HG03103 (cell line): ENCODE measurements at regions not wholly inside any gene's neighbourhood (a gene's known extent, or its start where the extent isn't known, plus 50 kb on each side); places are given as distances from the start of the nearest gene placed in this dataset.
"Not testable (repeated sequence)": the region's sequence is repeated elsewhere in the genome, so short reads cannot be mapped to it uniquely, and the experiment has no call there.

Experiments used
- ATAC-seq: cut with Tn5 transposase; IDR thresholded peaks from one replicate; pipeline ENCODE4 v1.9.1; 2021; ENCODE audit warnings: low read depth; ENCODE audit not compliant: unreplicated experiment

DNA sequence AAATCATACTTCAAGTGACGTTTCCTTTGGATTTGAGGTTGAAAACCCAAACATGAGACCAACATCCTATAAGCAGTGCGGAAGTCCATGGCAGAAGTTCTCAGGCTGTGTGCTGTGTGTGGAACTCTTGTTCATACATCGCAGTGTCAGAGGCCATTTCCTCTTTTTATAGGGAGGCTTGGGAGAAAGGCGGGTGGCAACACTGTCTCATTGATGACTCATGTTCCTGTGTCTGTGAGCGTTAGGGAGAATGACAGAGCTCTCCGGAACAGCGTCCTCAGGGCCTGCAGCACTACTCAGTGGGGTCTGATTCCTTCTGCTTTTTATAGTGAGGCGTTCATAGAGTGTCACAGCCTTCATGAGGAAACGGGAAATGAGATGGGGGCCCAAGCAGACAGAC is 98.8 kb upstream of the BASP1 start:
- peak; percentile 95 for ATAC-seq

- ATAC-seq: no peak
Observed at GRCh38 chr5:17120209-17120608, 97.2 kb upstream of the BASP1 start.

- no peak for ATAC-seq
Observed at GRCh38 chr5:17121776-17122175, 95.7 kb upstream of the BASP1 start.

DNA sequence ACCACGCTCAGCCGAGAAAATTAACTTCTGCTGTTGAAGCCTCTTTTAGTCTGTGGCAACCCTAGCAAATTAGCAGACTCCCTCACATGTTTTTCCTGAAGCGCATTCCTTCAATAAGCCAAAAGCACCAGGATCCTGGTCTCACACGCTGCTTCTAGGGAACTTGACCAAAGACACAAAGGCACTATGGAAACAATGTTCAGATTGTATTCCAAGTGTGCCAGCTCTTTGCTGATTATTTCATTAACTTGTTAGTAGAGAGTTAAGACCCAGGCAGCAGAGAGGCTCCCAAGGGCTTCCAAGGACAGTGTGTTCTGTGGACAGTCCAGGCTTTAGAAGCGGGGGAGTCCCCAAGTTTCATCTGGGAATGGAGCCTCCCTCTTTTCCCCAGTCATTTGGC is 94.4 kb upstream of the BASP1 start:
- no peak for ATAC-seq

DNA sequence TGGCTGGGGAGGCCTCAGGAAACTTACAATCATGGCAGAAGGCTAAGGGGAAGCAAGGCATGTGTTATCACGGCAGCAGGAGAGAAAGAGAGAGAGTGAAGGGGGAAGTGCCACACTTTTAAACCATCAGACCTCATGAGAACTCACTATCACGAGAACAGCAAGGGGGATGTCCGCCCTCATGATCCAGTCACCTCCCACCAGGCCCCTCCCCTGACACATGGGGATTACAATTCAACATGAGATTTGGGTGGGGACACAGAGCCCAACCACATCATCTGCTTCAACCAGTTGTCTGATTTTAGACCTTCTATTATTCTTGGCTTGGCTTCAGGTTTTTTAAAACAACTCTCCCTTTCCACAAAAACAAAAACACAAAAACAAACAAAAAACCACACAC is 93.7 kb upstream of the BASP1 start:
- ATAC-seq: not testable (repeated sequence)

DNA sequence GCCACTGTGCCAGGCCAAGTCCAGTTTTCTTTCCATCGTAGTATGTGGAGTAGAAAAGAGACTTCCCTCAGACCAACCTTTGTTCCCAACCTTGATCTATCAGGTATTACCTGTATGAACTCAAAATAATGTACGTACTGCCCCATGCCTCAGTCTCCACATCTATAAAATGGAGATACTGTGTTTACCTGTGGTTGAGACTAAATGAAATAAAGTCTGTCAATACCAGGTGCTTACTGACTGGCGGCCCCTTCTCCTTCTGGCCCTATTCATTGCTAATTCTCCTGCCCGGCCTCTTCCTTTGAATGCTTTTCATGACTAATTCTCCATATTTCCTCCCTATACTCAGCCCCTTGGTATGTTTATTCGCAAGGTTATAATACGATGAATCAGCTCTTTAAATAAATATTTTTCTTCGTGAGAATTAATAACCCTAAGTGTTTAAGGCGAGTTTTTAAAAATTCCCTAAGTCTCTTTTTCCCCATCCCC is 89.6 kb upstream of the BASP1 start:
- ATAC-seq: no peak

- ATAC-seq: no peak
Observed at GRCh38 chr5:17129093-17129849, 88.2 kb upstream of the BASP1 start.

- ATAC-seq: not testable (repeated sequence)
Observed at GRCh38 chr5:17130302-17130701, 87.1 kb upstream of the BASP1 start.

DNA sequence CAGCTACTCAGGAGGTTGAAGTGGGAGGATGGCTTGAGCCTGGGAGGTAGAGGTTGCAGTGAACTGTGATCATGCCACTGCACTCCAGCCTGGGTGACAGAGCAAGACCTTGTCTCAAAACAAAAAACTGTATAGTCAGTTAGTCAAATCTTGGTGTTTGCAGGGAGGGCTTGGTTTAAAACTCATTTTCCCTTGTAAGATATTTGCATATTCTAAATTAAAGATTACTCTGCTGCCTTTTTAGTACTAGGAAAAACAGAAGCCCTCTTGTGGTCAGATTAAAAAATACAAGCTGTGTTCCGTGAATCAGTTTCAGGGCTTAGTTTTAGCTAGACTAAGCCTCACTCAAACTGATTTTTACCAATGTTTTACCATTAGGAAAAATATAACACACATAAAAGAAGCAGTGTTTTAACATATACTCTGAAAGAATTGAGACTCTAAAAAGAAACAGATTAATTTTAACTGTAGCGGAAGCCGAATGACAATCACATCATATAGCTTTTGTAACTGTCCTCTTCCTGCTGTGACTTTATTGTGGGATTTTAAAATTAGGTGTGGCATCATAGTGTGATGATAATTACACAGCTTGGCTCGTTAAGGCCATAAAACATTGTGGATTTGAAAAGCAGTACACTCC is 84.9 kb upstream of the BASP1 start:
- ATAC-seq: peak; percentile 56

GRCh38 chr5:17135050-17135449 is 82.4 kb upstream of the BASP1 start:
- ATAC-seq: no peak

DNA sequence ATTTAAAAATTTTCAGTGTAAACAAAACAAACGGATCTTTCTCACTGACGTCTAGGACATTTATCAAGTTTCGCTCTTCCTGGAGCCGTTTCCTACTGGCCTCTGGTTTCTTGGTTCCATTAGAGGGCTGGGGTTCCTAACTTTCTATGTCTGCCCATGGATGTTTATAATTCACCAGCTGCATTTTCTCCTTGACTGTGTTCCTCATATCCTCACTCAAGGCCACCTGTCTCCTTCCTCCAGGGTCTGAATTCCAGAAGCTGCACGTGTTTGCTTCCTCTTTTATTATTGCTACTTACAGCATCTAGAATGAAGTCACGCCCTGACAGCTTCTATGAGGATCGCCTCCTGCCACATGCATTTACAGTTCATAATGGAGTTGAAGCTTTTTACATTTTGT is 74.1 kb upstream of the BASP1 start:
- ATAC-seq: no peak

GRCh38 chr5:17146280-17146841 is 71.1 kb upstream of the BASP1 start:
- ATAC-seq: no peak

DNA sequence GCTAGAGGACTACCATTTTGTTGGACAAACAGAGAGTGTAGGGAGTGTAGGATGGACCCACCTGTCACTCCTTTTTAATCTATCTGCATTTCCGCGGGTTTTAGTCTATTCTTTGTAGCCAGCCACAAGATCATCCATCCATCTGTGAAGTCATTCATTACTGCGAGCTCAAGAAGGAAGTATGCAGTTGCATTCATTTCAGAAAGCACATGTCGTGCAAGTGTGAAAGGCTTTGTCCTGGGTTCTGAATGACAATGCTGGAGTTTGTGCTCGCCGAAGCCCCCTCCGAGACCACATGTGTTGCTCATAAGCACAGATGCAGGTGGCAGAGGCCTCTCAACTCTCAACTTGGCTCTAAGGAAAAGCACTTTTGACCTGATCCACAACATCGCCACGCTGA is 70.3 kb upstream of the BASP1 start:
- ATAC-seq: no peak

- no peak for ATAC-seq
Observed at GRCh38 chr5:17147617-17148016, 69.8 kb upstream of the BASP1 start.

DNA sequence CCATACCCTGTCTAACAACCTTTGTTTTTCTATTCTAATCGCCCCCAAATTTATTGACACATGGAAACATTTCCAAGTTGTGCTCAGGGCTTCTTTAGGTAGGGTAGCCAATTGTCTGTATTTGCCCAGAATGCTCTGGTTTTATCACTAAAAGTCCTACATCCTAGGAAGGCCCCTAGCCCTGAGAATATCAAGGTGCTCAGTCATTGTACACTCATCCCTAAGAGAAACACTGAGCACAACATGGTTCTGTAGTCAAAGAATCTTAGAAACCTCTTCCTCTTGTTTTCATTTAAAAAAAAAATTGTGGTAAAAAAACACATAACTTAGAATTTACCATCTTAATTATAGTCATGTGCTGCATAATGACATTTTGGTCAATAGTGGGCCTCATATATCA is 69.0 kb upstream of the BASP1 start:
- no peak for ATAC-seq

DNA sequence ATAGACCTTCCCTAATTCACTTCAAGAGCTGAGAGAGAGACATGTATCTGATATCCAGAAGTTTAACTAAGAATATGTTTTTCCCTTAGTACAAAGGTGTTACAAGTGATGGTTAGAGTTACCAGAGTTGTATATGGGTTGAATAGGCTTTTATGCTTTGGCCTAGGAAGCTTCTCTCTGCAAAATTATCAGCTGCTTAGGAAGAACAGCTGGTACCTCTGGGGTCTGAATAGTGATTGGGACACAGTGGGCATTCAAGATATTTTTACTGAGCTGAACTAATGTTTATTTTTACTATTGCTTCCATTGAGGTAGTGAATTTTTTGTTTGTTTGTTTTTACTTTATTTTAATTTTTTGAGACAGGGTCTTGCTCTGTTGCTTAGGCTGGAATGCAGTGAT is 67.6 kb upstream of the BASP1 start:
- ATAC-seq: no peak

GRCh38 chr5:17150531-17150930 is 66.9 kb upstream of the BASP1 start:
- ATAC-seq: no peak

DNA sequence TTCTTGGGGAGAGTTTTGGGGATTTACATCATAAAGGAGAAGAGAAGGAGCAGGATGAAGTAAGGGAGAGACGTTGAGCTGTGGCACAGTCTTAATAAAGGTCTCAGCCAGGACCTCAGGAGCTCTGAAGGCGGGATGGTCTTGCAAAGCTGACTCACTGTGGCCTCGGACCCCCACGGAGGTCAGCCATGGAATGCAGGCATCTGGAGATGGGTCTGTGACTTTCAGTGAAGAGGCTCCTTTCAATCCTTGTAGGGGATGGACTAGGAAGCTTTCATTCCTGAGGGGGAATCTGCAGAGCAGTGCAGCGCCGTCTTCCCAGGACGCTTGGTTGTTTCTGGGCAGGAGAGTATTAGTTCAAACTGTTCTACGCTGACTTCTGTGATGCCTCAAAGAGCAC is 65.7 kb upstream of the BASP1 start:
- ATAC-seq: no peak

DNA sequence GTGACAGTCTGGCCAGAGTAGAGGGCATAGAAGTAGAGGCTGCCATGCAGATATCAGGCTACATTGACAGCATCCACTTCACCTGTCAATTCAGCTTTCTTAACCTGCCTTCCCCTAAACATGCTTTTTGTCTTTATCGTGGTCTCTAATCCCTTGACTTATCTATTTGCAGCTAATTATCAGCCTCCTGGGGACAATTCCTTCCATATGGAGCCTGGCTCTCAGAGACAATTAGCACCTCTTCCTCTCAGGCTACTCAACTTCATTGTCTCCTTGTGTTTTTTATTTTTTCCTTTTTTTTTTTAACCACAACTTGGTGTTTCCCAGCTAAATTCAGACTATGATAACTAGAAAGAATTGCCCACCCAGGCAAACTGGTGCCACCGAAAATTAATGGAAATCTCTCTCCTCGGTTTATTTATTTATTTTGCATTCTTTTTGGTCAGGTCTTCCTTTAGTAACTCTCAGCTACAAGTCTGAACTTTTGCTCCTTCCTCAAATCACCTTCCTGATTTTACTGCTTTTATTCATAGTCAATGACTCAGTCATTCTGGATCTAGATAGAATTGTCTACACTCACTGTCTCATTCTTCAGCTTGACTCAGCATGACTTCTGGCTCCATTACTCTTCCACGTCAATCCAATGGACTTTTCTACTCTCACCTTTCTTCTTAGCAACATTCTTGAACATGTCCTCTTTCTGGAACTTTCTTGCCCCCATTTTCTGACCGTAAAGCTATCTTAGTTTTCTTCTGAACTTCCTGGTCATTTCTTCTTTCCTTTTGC is 63.0 kb upstream of the BASP1 start:
- ATAC-seq: no peak

DNA sequence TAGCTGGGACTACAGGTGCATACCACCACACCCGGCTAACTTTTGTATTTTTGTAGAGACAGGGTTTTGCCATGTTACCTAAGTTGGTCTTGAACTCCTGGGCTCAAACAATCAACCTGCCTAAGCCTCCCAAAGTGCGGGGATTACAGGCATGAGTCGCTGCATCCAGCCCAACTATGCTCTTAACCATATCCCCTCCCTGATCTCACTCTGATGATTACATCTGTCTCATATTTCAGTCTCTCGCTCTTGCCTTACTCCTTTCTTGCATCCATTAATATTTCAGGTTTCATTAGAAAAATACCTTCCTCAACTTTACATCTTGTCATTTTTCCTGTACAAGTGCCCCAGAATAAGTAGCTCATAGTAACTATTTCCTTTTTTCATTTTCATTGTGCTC is 61.0 kb upstream of the BASP1 start:
- ATAC-seq: no peak

- ATAC-seq: no peak
Observed at GRCh38 chr5:17157294-17157693, 60.1 kb upstream of the BASP1 start.
